NCI-H2081 (cell line): ENCODE measurements at regions not wholly inside any gene's neighbourhood (a gene's known extent, or its start where the extent isn't known, plus 50 kb on each side); places are given as distances from the start of the nearest gene placed in this dataset.
A peak's percentile ranks its signal among the peaks of the same experiment; 100 is the strongest.

Experiments used
- DNase-seq, 2 experiments: peaks; one replicate each; lab custom pipeline; 2025; lab: John Stamatoyannopoulos, UW

DNA sequence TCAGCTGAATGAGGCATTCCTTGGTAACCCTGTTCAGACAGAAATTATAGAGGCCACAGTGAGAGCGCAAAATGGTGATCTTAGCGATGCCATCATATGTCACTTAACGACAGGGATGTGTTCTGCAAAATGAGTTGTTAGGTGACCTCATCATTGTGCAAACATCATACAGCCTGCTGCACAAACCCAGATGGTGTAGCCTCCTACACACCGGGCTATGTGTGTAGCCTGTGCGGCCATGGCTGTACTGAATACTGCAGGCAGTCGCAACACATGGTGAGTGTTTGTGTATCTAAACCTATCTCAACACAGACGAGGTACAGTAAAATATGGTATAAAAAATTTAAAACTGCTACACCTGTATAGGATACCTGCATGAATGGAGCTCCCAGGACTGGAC, 234.1 kb upstream of the PMEPA1 start:
- peak; percentile 8 to 55 for DNase-seq

GRCh38 chr20:57943291-57943690, 233.5 kb upstream of the PMEPA1 start:
- no peak for DNase-seq

- DNase-seq: peak; percentile 18 to 51
Measured at GRCh38 chr20:57941604-57942381, 232.0 kb upstream of the PMEPA1 start.

DNA sequence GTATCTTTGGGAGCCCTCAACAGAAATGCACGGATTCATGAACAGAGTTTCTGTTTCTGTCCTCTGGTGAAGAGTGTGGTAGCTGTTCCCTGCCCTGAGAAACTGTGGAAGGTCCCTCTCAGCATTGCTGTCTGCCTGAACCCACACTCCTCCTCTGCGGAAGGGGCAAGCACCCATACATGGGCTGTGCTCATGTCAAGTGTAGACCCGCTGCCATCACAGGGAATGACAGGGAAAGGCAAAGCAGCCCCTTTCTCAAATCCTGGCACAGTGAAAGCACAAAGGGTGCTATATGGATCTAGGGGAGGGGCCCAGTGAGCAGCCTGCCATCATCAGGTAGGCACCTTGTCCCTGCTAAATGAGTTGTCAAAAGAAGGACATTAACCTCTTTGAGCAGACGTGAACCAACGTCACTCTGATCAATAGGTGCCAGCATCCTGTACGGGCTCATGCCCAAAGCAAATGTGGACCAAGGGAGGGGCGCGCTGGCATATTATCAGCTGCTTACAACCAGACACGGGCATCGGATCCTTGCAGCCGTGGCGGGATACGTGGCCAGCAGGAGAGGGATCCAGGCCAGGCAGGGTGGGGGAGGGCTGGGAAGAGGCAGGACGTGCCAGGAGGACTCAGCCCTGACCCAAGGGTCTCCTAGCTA, 231.2 kb upstream of the PMEPA1 start:
- DNase-seq: peak; percentile 3 to 63

DNA sequence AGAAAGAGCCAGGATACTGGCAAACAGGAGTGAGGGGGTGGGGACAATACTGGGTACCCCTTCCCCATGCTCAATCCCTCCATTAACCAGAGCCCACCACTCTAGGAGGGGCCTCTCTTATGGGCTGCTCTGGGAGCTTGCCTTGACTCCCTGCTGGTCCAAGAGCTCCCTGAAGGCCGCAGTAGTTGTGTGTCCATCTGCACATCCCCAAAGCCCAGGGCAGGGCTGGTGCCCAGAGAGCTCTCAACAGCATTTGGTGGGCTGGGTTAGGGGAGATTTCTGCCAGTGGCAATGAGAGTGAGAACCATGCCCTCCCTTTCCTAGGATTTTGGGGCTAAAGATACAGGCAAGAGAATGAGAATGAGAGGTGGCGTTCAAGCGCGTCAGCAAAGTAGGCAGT, 230.6 kb upstream of the PMEPA1 start:
- DNase-seq: no peak

GRCh38 chr20:57939499-57939898, 229.7 kb upstream of the PMEPA1 start:
- DNase-seq: no peak

DNA sequence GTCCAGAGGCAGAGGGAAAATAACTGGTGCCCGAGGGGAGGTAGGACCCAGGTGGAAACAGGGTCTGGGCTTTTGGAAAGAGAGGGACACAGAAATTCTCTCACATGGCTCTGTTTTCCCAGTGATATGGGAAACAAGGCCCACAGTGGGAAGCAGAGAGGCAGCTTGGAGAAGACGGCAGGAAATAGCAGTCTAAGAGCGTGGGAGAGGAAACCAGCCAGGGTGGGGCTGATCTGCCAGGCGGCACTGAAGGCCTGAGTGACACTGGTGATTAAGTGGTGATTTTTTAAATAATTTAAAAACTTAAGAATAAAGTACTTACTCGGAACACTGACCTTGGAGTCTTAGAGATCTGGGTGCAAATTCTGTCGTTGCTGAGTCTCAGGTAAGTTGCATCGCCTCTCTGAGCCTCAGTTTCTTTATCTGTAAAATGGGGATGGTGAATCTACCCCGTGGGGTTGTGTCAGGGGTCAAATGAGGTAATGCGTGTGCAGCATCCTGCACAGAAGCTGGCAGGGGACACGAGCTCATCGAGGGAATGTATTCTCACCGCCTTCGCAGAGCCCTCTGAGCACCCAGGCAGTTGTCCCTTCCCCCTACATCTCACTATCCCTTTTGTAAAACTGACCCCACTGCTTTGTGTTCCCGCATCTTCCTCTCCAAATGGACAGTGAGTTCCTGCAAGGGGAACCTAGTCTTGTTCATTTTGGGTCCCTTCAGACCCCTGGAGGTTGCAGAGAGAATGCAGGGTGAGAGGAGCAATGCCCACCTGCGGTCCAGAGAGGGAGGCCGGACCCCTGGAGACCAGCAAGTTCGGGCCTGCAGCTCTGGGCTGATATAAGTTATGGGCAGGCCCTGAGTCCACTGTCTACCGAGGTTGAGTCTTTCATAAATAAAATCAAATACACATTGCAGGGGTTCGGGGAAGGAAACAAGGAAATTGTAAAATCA, 228.6 kb upstream of the PMEPA1 start:
- DNase-seq: no peak

DNA sequence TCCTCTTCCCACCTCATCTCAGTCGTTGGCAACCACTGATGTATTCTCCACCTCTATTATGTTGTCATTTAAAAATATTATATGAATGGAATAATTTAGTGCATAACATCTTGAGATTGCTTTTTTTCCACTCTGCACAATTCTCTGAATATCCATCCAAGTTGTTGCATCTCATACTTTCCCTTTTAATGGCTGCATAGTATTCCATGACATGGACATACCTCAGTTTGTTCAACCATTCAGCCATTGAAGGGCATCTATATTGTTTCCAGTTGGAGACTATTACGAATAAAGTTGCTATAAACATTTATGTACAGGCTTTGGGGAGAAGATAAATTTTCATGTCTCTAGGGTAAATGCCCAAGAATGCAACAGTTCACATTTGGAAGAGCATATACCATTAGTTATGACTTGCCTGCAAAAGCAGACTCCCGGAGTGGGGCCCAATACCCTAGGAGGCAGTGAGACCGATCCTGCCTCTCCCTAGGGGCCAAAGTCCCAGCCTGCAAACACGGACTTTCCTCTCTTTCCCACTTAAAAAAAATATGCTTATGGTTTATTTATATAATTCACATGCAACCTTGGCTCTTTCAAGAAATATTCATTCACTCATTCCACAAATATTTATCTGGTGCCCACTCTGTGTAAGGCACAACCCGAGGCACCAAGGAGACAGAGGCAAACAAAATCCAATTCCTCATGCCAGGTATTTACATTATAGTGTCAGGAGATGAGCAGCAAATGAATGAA, 227.0 kb upstream of the PMEPA1 start:
- no peak for DNase-seq

DNA sequence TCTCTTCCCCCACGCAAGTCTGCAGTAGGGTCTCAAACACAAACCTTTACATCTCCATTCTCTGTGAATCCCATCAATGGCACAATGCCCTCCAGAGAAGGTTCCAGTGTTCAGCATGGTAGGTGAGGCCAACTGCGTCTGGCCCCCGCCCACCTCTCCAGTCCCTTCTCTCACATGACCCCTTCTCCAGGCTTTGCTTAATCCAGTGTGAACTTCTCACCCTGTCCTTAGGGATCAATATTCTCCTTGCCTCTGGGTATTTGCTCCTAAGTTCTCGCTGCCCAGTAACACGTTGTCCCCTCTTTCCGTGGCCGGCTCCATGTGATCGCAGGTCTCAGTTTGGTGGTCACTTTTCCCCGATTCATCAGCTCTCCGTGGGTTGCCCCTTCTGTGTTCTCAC, 225.1 kb upstream of the PMEPA1 start:
- DNase-seq: no peak

- peak; percentile 45 to 50 for DNase-seq
Measured at GRCh38 chr20:57934007-57934805, 224.4 kb upstream of the PMEPA1 start.

- no peak for DNase-seq
Measured at GRCh38 chr20:57932227-57932864, 222.5 kb upstream of the PMEPA1 start.

GRCh38 chr20:57930351-57930750, 220.5 kb upstream of the PMEPA1 start:
- peak; percentile 88 to 98 for DNase-seq

DNA sequence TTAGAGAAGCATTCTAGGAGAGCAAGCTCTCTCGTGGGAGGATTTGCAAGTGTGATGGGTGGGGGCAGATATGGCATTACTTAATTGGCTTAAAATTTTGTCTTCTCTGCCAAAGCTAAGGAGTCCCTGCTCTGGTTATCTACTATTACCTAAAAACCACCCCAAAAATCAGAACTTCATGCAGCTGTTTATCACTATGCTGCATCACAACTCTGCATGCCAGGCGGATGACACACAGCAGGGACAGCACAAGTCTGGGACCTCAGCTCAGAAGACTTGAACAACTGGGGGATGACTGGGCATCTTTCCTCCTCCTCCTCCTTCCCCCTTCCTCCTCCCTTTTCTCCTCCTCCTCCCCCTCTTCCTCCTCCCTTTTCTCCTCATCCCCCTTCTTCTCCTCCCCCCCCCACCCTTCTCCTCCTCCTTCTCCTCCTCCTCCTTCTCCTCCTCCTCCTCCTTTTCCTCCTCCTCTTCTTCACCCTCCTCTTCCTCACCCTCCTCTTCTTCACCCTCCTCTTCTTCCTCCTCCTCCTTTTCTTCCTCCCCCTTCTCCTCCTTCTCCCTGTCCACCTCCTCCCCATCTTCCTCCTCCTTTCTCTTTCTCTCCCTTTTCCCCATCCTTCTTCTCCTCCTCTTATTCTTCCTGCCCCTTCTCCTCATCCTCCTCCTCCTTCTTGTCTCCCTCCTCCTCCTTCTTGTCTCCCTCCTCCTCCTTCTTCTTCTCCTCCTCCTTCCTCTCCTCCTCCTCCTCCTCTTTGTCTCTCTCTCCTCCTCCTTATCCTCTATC, 218.6 kb upstream of the PMEPA1 start:
- no peak for DNase-seq

GRCh38 chr20:57927376-57927775, 217.6 kb upstream of the PMEPA1 start:
- DNase-seq: no peak

GRCh38 chr20:57922706-57923105, 212.9 kb upstream of the PMEPA1 start:
- DNase-seq: no peak

DNA sequence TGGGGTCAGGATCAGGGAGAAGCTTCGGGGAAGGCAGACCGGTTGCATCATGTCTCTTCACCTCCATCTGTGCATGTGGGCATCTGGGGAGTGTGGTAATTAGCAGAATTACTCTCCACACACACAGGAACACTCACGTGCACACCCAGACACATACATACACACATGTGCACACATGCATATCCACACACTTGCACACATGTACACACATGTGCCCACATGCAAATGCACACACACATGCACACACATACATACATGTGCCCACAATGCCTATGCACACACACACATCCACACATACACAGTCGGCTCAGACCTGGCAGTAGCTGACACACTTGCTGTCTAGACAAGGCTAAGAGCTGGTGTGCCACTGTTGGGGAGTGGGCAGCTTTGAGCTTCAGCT, 212.3 kb upstream of the PMEPA1 start:
- DNase-seq: no peak

DNA sequence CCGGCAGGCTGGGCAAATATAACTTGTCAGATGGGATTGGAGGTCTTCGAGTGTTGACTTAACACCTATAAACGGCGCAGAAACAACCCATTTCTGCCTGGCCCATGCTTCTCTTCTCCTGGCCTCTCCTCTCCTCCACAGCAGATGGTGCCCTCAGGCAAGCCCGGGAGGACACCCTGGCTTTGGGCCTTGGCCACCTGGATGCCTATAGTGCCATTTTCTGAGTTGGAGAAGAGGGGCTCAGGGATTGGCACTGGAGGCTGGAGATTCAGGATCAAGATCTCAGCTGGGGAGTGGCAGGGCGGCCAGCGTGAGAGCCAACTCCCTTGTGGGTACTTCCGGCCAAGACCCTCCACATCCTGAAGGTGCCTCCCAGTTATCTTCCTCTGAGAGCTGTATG, 211.9 kb upstream of the PMEPA1 start:
- no peak for DNase-seq

GRCh38 chr20:57920971-57921370, 211.2 kb upstream of the PMEPA1 start:
- no peak for DNase-seq

GRCh38 chr20:57919049-57919448, 209.2 kb upstream of the PMEPA1 start:
- DNase-seq: no peak

DNA sequence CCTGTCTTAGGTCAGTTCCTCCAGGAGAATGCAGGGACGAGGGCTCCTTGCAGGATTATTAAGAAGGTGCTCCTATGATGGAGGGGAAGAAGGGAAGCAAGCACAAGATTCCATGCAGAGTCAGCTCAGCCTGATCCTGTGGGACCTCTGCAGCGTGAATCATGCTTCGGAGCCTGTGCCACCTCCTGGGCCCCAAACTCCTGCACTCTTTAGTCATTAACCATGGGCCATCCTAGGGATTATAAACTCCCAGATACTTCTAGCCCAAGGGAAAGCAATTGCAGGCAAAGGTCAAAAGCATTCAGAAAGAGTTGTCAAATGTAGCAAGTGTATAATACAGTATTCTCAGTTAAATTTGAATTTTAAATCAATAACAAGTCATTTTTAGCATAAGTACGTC, 208.7 kb upstream of the PMEPA1 start:
- DNase-seq: no peak
